ENCODE measurements at regions not wholly inside any gene's neighbourhood (a gene's known extent, or its start where the extent isn't known, plus 50 kb on each side); places are given as distances from the start of the nearest gene placed in this dataset.

- TF ChIP-seq MAX (IDR thresholded peaks at IDR 0.05) (no peak), SUZ12 (IDR thresholded peaks at IDR 0.05; ENCODE audit: low read length) (no peak), CTCF (IDR thresholded peaks at IDR 0.05; ENCODE audit: control extremely low read depth in 1 of 3, insufficient read depth in 1 of 3, low read depth in 1 of 3, low read length in 3 of 3) (no peak), ASH2L (IDR thresholded peaks at IDR 0.05; ENCODE audit: low read length) (no peak), POLR2A (IDR thresholded peaks at IDR 0.05; ENCODE audit: control extremely low read depth in 1 of 2, low read depth in 2 of 2, low read length in 2 of 2) (no peak), CEBPB (IDR thresholded peaks at IDR 0.05; ENCODE audit: low read depth, low read length) (no peak)
Observed at GRCh38 chr13:30133554-30133912, 173.8 kb downstream of the KATNAL1 start.
